Activated CD8-positive, alpha-beta memory T cell treated with anti-CD3 and anti-CD28 coated beads, Interleukin-2, amount 50 U/mL, for 4 hours (primary cell): ENCODE measurements at regions not wholly inside any gene's neighbourhood (a gene's known extent, or its start where the extent isn't known, plus 50 kb on each side); places are given as distances from the start of the nearest gene placed in this dataset.
"Not testable (repeated sequence)": the region's sequence is repeated elsewhere in the genome, so short reads cannot be mapped to it uniquely, and the experiment has no call there.

Source experiments
- DNase-seq: peaks from one replicate; pipeline ENCODE4 v3.0.0-alpha.2; 2020

DNA sequence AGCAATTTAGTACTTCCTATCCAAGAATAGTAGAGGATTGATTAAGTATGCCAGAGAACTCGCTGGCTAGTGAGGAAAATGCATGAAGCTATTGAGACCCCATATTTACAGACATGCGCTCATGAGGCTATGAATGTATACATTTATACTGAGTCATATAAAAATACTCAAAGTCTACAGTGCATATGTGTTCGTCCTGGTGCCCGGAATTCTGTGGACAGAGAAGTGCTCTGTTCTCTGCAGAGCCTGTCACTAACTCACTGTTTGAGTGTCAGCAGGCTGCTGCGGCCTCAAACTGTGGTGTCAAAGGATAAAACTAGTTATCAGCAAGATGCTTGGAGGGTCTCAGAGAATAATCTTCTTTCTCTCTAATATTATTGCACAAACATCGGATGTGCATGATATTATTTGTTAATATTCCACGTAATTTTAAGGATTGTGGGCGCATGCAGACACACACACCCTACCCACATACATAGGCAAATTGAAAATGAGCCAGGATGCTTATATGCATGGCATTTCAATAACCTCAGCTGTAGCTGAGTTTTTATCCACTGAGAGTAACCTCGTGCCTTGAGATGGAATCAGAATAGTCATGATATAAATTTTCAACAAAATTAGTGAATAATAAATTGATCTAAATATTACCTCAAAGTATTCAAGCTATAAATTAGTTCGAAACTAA, 50.0 kb upstream of the TSC22D2 start:
- no peak for DNase-seq

DNA sequence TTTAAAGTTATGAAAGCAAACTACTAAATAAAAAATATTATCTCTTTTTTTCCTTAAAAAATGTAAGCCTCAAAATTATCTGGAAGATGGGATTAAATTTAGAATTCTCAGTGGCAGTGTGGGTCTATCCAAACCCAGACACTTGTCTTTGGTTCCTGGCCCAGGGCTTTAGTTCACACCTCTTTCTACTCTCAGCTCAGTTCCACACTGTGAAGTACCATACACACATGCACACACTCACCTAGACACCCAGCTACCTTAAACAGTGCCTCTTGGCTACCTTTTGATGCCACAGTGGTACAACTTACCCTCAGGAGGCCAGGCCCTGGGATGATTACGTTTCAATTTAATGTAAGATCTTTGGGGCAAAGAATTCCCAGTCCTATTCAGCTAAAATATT, 51.0 kb upstream of the TSC22D2 start:
- no peak for DNase-seq

DNA sequence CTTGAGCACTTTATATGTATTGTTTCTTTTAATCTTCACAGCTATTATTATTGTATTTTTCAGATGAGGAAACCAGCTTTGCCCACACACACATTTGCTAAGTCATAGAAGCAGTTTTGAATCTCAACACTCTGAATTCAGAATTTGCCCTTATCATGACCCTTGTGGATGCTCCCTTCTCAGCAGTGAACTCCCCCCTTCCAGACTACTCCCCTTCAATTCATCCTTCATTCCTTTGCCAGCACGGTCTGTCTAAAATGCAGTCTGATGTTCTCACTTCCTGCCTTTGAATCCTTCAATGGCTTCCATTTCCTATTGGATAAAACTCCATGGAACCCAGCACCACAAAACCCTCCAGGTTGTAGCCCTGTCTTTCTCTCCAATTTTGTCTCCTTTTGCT, 52.5 kb upstream of the TSC22D2 start:
- DNase-seq = no peak

DNA sequence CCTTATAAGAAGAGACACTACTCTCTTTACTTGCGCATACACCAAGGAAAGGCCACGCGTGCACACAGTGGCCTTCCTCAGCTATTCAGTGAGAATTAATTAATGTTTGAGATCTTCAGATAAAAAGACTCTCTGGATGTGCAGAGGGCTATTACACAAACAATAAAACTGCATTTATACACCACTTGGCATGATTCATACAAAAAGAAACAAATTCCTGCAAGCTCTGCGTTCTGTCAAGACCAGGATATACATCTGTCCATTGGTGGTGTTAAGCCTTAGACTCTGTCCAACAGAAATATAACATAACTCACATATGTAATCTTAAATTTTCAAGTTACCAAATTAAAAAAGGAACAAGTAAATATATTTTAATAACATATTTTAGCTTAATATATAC, 55.2 kb upstream of the TSC22D2 start:
- no peak for DNase-seq

DNA sequence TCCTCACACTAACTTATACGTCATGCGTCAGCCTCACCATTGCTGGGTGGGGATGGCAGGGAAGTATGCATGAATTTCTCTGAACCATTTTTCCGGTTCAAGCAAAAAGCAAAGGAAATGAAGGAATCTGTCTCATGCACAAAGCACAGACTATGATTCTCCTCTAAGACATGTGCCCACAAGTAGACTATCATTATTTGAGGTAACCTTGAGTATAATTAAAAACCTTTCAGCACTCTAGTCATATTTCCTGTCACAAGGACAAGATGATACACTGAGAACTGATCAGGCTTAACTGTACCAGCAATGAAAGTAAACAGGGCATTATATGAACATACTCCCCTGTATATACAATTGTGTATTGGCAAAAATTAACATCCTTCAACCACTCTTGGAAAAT, 56.7 kb upstream of the TSC22D2 start:
- no peak for DNase-seq

DNA sequence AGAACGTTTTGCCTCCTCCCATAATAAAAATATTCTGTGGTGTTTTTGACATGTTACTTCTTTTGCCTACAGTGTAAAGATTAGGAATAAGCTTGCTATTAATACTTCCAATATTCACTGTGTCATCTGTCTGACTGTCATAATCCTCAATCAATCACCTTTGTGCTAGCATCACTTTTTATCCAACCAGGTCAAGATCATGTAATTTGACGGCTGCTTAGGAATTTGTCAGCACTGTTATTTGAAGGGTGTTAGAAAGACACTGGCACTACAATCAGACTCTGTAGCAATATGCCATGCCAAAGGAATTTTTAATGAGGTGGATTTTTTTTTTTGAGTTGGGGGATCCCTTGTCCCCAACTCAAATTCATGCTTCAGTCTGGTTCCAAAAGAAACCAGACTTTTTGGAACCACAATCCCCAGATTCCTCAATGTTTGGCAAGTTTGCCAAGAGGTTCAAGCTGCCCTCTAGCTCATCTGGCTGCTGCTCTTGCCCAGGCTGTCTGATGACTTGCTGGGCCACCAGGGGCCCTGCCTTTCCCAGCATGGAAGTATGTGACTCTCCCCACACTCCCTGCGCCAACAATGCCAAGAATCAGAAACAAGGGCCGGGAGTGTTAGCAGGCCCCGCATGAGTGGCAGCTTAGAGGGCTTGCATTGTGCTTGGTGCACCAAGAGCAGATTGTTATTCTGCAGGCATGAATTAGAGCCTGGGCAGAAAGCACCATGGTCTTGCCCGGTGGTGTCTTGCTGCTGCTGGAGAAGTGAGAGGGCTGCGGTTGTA, 58.6 kb upstream of the TSC22D2 start:
- DNase-seq = no peak

DNA sequence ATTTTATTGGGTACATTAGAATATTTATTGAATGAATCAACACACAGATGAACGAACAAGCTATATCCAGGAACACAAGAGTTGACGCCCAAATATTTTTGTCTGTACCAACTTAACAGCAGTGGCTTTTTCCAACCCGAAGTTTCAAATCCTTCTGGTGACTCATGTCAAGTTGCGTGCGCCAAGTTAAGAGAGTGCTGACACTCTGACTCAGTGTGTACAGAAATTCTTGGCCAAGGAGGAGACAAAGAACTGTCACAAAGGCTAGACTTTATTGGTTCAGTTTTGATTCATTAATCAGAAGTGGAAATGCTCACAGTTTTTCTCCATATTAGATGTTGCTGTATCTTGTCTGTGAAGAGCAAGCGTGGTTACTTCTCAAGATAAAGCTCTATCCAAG, 59.6 kb upstream of the TSC22D2 start:
- no peak for DNase-seq

DNA sequence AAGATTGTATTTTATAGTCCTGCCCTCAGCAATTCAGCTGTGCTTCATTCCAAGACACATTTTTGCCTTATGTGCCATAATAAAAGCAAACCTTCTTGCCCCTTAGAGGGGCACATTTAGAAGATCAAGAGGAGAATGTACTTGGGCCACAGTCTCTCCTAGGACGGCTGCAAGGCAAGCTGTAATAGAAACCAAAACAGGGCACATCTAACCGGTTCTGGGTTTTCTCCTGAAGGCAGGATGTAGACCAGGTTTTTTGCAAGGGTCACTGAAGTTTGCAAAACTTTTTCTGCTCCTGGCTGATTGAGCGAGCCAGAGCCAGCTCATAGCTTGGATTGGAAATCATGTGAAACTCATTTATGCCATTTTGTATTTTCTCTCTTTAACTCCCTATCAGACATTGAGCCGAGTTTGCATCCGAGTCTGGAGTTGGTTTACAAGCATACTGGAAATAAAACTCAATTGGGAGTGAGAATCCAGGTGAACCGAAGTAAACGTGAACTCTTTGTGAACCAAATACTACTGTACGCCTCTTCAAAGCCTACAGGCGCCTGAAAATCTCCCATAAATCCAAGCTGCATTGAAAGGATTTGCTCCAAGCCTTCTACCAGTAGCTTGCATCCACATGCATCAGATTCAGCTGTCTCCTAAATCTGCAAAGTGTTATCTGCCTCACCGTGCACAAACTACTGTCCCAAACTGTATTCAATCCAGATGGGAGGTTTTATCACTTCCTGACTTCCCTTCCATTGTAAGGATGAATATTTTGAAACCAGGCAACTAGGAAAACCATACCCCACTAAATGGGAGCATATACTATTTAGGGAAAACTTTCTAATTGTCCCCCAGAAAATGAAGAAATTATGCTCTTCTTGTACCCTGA, 60.9 kb upstream of the TSC22D2 start:
- DNase-seq = no peak

DNA sequence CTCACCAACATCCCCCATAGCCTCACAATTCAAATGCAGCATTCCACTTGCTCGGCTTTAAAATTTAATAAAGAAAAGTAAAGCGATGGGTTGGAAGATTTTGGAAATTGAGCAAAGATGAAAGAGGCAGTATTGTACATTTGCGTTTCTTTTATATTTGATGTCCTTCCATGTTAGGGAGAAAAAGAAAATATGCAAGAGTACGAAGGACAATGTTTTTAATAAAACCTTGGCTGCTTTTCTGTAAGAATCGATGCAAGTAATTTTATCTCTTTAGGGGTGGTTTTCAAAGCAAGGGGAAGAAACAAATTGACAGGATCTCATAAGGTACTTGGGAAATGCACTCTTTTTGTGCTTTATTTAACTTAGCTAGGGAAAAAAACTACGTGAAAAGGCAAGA, 61.8 kb upstream of the TSC22D2 start:
- no peak for DNase-seq

DNA sequence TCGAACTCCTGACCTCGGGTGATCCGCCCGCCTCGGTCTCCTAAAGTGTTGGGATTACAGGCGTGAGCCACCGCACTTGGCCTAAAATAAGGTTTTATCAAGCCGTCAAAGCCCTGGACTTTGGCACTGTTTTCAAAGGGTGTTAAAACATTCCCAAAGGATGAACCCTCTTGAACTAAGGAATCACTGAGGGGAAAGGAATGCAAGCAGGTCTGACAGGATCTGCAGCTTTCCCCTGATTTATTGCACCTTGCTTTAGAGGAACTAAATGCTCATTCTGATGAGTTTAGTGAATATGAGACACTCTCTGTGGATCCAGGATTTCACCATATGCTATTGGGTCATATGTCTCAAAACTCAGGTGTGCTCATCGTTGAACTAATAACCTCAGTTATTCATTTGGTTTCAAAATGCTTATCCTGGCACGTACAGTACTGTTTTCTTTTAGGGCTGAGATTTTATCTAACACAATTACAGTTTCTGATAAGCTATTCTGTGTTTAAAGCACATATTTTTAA, 63.0 kb upstream of the TSC22D2 start:
- no peak for DNase-seq

DNA sequence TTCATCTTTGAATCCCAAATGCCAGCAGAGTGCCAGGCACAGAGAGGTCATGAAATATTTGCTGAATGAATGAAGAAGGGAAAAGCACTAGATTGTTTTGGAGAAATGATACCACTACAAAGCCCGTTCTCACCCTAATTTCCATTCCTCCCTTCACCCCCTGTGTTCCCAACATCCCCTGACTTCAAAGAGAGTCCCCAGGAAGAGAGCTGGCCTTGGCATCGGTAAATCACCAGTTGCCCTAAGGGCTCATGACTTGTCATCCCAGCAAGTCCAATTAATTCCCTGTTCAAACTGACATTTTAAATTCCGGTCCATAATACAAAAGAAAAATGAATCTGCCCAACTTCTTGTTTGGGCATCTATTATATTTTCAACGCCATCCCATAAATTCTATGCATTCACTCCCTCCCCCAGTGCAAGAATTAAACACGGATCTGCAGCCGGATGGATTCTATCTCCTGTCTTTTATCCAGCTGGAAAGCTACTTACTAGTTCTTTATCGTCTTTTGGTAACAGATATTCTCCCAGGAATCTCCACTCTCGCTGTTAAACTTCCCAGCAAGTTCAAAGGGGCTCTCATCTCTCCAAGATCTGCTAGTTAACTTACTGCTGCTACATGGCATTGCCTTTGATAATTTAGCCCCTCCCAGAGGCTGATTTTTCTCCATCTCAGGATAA, 63.9 kb upstream of the TSC22D2 start:
- DNase-seq = no peak

DNA sequence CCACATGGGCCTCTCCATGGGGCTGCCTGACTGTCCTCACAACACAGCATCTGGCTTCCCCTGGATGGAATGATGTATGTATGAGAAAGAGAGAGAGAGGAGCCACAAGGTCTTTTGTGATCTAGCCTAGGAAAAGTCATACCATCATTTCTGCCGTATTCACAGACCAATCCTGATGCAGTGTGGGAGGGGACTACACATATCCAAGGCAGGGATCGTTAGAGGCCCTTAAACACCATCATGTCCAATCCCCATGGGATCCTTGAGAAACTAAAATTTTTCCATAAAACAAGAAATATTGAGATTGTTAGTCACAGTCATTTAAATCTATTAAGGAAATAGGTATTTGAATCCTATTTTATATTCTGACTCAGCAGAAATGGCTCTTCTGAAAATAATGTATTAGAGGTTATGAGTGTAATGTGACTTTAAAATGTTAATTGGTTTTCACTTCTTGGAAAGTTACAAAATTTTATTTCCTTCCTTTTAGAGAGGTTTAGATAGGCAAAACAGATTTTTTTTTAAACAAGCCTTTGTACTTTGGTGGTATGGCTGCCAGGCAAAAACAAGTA, 65.1 kb upstream of the TSC22D2 start:
- no peak for DNase-seq

DNA sequence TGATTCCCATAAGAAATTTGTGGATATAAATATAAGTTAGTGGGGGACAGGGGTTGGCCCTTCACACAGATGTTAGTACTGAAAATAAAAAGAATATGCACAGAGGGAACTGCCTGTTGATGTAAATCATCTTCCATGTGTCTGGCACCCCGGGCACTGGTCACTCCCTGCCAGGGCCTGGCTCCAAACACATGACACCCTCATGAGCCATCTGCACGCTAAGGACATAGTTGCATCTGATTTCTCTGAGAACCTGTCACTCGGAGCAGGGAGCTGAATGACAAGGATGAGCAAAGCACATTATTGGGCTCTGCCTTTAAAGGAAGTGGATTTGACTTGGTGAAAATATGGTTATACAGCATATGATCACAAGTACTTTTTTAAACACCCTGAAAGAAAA, 66.2 kb upstream of the TSC22D2 start:
- no peak for DNase-seq

DNA sequence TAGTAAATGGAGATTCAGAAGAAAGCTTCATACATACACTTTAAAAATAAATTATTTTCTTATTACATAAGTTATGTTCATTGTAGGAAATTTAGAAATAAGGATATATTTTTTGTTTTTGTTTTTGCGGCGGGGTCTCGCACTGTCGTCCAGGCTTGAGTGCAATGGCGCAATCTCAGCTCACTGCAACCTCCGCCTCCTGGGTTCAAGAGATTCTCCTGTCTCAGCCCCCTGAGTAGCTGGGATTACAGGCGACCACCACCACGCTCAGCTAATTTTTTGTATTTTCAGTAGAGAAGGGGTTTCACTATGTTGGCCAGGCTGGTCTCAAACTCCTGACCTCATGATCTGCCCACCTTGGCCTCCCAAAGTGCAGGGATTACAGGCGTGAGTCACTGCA, 71.7 kb upstream of the TSC22D2 start:
- DNase-seq = not testable (repeated sequence)

DNA sequence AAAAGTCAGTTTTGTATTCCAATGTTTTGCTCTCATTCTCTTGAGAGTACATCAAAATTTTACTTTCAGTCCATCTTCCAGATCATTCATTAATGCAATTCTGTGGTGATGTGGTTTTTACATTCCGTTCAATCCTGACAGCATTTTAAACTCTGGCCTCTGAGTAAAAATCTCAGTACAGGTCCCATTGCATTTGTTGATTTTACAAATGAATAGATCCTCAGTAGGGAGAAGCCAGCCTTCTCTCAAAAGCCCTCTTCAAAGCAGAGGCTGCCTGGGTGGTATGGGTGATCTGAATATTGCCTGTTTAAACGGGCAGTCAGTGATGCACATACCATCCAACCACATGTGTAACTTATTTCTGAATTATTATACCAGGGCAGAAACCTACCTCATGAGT, 72.5 kb upstream of the TSC22D2 start:
- DNase-seq = no peak

DNA sequence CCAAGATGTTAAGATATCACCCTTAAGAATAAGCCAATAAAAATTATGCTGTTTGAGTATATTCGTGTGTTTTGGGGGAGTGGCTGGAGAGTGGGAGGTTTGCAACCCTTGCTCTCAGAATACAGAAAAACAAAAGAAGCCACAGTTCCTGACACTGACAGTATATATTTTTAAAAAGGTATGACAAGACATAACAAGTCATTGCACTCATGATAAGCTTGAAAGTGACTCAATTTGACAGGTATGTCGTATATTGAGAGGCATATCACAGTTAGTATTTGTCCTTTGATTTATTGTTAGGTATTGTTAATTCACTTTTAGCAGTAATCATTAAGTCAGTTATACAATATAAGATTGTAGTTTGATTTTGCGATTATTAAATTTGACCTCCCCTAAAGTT, 73.1 kb upstream of the TSC22D2 start:
- DNase-seq = no peak

DNA sequence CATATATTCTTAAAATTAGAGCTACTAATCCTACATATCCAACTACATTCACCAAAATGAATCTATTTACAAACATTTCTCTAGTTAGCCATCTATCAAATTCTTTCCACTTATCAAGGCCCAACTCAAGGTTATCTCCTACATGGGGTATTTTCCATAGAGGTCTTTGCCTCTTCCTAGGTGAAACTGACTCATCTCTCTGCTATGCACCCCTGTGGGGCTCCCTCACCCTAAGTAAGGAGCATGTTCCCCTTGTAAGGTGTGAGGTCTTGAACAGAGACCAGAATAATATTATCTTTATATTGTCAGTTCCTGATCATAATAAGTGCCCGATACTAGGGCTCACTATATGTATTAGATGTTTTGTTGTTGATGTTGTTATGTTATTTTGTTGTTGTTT, 74.6 kb upstream of the TSC22D2 start:
- no peak for DNase-seq

DNA sequence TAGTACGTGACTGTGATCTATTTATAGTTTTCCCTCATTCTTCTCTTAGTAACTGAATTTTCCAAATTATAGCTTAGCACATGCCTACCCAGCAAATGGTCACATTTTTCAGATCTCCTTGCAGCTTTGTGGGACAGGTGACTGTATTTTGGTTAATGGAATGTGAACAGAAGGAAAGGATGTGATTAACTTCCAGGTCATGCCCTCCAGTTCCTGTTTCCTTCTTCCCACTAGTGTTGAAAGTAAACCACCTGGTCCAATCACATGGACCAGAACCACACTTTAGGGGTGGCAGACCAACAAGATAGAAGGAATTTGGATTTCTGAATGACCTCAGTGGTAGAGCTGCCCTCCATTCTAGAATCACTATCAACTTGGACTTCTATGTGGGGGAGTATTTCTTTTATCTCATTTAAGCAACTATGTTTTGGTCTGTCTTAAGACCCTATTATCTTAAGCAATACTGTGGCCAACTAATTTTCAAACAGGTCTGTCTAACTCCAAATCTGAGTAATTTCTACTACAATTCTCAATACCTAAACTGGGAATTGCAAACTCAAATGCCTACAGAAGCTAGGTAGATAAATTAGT, 76.0 kb upstream of the TSC22D2 start:
- DNase-seq = no peak

DNA sequence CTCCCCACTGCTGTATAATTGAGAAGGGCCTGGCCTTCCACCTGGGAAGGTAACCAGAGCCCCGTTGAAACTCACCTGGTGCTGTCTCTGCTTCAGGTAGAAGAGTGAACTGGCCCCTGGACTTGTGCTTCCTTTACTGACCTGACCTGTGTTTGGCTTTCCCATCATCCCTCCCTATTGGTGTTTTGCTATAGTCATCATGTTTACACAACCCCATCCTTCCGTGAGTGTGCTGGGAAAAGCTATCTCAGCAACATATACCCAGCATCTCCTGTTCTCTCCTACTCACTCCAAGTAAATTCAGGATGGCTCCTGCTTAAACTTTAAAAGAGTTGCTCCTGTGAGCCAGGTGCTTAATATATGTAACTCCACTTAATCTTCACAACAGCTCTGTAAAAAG, 77.2 kb upstream of the TSC22D2 start:
- DNase-seq = no peak

DNA sequence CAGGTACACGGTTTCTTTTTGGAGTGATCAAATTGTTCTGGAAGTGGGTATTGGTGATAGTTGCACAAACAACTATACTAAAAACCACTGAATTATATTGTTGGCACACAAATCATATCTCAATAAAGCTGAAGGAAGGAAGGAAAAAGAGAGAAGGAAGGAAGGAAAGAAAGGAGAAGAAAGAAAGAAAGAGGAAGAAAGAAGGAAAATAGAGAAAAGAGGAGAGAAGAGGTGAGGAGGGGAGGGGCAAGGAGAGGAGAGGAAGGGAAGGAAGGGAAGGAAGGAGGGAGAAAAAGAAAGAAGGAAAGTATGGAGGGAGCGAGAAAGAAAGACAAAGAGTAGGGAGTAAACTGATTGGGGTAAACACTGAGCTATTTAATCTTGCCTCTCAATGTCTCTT, 77.9 kb upstream of the TSC22D2 start:
- DNase-seq = no peak

DNA sequence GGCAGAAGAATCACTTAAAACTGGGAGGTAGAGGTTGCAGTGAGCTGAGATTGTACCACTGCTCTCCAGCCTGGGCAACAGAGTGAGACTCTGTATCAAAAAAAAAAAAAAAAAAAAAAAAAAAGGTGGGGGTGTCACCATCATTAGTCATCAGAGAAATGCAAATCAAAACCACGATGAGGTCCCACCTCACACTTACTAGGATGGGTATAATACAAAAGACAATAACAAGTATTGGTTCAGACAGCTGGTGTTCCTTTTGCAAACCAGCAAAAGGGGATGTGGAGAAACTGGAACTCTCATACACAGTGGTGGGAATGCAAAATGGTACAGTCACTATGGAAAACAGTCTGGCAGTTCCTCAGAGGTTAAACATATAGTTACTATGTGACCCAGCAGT, 78.7 kb upstream of the TSC22D2 start:
- DNase-seq = no peak

DNA sequence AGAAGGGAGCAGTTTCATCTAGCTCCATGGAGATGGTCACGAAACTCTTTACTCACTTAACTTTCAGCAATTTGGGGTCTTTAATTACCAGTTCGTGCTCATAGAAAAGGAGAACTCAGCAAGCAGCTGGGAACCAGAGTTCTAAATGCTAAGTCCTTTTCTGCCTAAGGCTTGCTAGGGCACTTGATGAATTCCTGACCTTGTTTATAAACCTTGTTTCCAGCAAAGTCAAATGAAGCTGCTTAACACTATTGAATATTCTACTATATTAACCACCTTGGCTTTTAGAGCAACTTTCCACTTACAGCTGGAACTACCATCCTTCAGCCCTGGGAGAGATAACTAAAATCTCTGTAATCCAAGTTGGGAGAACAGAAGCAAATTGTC, 79.5 kb upstream of the TSC22D2 start:
- no peak for DNase-seq
